HUES6 (cell line): ENCODE measurements at regions not wholly inside any gene's neighbourhood (a gene's known extent, or its start where the extent isn't known, plus 50 kb on each side); places are given as distances from the start of the nearest gene placed in this dataset.

Source experiments
- H3K27ac ChIP-seq: 2 replicates; pipeline ENCODE4 v1.7.0; 2013; ENCODE audit warnings: low read depth, mild to moderate bottlenecking, low read length, inconsistent platforms
- H3K27me3 ChIP-seq: 2 replicates; pipeline ENCODE4 v1.6.1; 2013; ENCODE audit warnings: low read length; ENCODE audit not compliant: control insufficient read depth, insufficient read depth
- H3K36me3 ChIP-seq: 2 replicates; pipeline ENCODE4 v1.6.1; 2013; ENCODE audit warnings: low read length; ENCODE audit not compliant: control insufficient read depth, insufficient read depth
- H3K4me1 ChIP-seq: 2 replicates; pipeline ENCODE4 v1.6.1; 2013; ENCODE audit warnings: low read length; ENCODE audit not compliant: control insufficient read depth, insufficient read depth
- H3K4me3 ChIP-seq: 2 replicates; pipeline ENCODE4 v1.5.1; 2013; ENCODE audit warnings: low read depth, low read length
- H3K9ac ChIP-seq: one replicate; pipeline ENCODE4 v1.6.1; 2013; ENCODE audit warnings: mild to moderate bottlenecking, low read length
- H3K9me3 ChIP-seq: 2 replicates; pipeline ENCODE4 v1.6.1; 2013; ENCODE audit warnings: low read depth, low read length; ENCODE audit not compliant: control insufficient read depth, insufficient read depth

GRCh38 chr22:48088926-48089536 is 1326.6 kb downstream of the TBC1D22A start:
- no peak overlapping the region for H3K9ac ChIP-seq
- H3K36me3 ChIP-seq, result no peaks in the 10 kb centered on the region
- no peaks in the 10 kb centered on the region for H3K9me3 ChIP-seq
- no peak overlapping the region for H3K27ac ChIP-seq
- H3K27me3 ChIP-seq, result no peaks in the 10 kb centered on the region
- no peak overlapping the region for H3K4me3 ChIP-seq
- peaks cover 14% of the 10 kb centered on the region; the same call in 1 of the 2 replicates for H3K4me1 ChIP-seq

- Histone ChIP-seq H3K9ac (no peak overlapping the region), H3K9me3 (no peaks in the 10 kb centered on the region), H3K4me3 (no peak overlapping the region), H3K36me3 (no peaks in the 10 kb centered on the region), H3K27me3 (no peaks in the 10 kb centered on the region), H3K4me1 (peaks cover 18% of the 10 kb centered on the region; the same call in 1 of the 2 replicates), H3K27ac (no peak overlapping the region)
These were observed 1325.8 kb downstream of the TBC1D22A start for GRCh38 chr22:48088251-48088650.

- H3K27me3 ChIP-seq, result no peaks in the 10 kb centered on the region
- no peaks in the 10 kb centered on the region for H3K36me3 ChIP-seq
- H3K4me3 ChIP-seq, result no peak overlapping the region
- no peaks in the 10 kb centered on the region for H3K9me3 ChIP-seq
- peaks cover 18% of the 10 kb centered on the region; the same call in 1 of the 2 replicates for H3K4me1 ChIP-seq
- no peak overlapping the region for H3K9ac ChIP-seq
- no peak overlapping the region for H3K27ac ChIP-seq
These were observed 1323.6 kb downstream of the TBC1D22A start for GRCh38 chr22:48085901-48086645.

- Histone ChIP-seq H3K36me3 (no peaks in the 10 kb centered on the region), H3K4me3 (no peak overlapping the region), H3K4me1 (peaks cover 11% of the 10 kb centered on the region; the same call in 1 of the 2 replicates), H3K9me3 (no peaks in the 10 kb centered on the region), H3K9ac (no peak overlapping the region), H3K27me3 (no peaks in the 10 kb centered on the region), H3K27ac (no peak overlapping the region)
These were observed 1322.2 kb downstream of the TBC1D22A start for GRCh38 chr22:48084729-48085050.

- Histone ChIP-seq H3K4me1 (peaks cover 11% of the 10 kb centered on the region; the same call in 1 of the 2 replicates), H3K36me3 (no peaks in the 10 kb centered on the region), H3K27ac (no peak overlapping the region), H3K27me3 (no peaks in the 10 kb centered on the region), H3K4me3 (no peak overlapping the region), H3K9ac (no peak overlapping the region), H3K9me3 (no peaks in the 10 kb centered on the region)
These were observed 1321.7 kb downstream of the TBC1D22A start for GRCh38 chr22:48084041-48084728.

GRCh38 chr22:48083502-48083901 is 1321.1 kb downstream of the TBC1D22A start:
- no peak overlapping the region for H3K4me3 ChIP-seq

GRCh38 chr22:48082284-48082683 is 1319.8 kb downstream of the TBC1D22A start:
- Histone ChIP-seq H3K4me1 (peaks cover 11% of the 10 kb centered on the region; the same call in 1 of the 2 replicates), H3K9me3 (no peaks in the 10 kb centered on the region), H3K9ac (no peak overlapping the region), H3K4me3 (no peak overlapping the region), H3K36me3 (no peaks in the 10 kb centered on the region), H3K27ac (no peak overlapping the region), H3K27me3 (no peaks in the 10 kb centered on the region)

More at GRCh38 chr22:48083502-48083901, 1321.1 kb downstream of the TBC1D22A start:
- Histone ChIP-seq H3K9ac (no peak overlapping the region), H3K9me3 (no peaks in the 10 kb centered on the region), H3K27ac (no peak overlapping the region), H3K4me1 (peaks cover 11% of the 10 kb centered on the region; the same call in 1 of the 2 replicates), H3K27me3 (no peaks in the 10 kb centered on the region), H3K36me3 (no peaks in the 10 kb centered on the region)

GRCh38 chr22:48081281-48081680 is 1318.8 kb downstream of the TBC1D22A start:
- Histone ChIP-seq H3K36me3 (no peaks in the 10 kb centered on the region), H3K4me1 (peaks cover 11% of the 10 kb centered on the region; the same call in 1 of the 2 replicates), H3K9ac (no peak overlapping the region), H3K27me3 (no peaks in the 10 kb centered on the region), H3K9me3 (no peaks in the 10 kb centered on the region), H3K27ac (no peak overlapping the region), H3K4me3 (no peak overlapping the region)

- H3K9me3 ChIP-seq, result peaks cover 4% of the 10 kb centered on the region
- H3K9ac ChIP-seq, result no peak overlapping the region
- H3K4me1 ChIP-seq, result peaks cover 11% of the 10 kb centered on the region; the same call in 1 of the 2 replicates
- H3K4me3 ChIP-seq, result no peak overlapping the region
- no peak overlapping the region for H3K27ac ChIP-seq
- H3K36me3 ChIP-seq, result no peaks in the 10 kb centered on the region
- no peaks in the 10 kb centered on the region for H3K27me3 ChIP-seq
These were observed 1318.1 kb downstream of the TBC1D22A start for GRCh38 chr22:48080316-48081165.

- peaks cover 11% of the 10 kb centered on the region; the same call in 1 of the 2 replicates for H3K4me1 ChIP-seq
- no peak overlapping the region for H3K9ac ChIP-seq
- no peak overlapping the region for H3K4me3 ChIP-seq
- H3K27me3 ChIP-seq, result no peaks in the 10 kb centered on the region
- no peak overlapping the region for H3K27ac ChIP-seq
- H3K36me3 ChIP-seq, result no peaks in the 10 kb centered on the region
- peaks cover 12% of the 10 kb centered on the region for H3K9me3 ChIP-seq
These were observed 1317.2 kb downstream of the TBC1D22A start for GRCh38 chr22:48079505-48080290.
